OCI-LY3 (cell line): ENCODE measurements at regions not wholly inside any gene's neighbourhood (a gene's known extent, or its start where the extent isn't known, plus 50 kb on each side); places are given as distances from the start of the nearest gene placed in this dataset.
A peak's percentile ranks its signal among the peaks of the same experiment; 100 is the strongest.

ENCODE experiments used
- H2AFZ ChIP-seq: fragments of 200-600, 300-600 bp; shearing (Covaris generic); 2 replicates; pipeline ENCODE4 v1.6.0; 2014; ENCODE audit warnings: antibody characterized with exemption, low read depth, low read length
- H3K27ac ChIP-seq: fragments of 200-600, 300-600 bp; sonication (generic); 2 replicates; pipeline ENCODE4 v1.5.1; 2014; ENCODE audit warnings: mild to moderate bottlenecking, low read length, moderate library complexity, mixed read lengths
- H3K27me3 ChIP-seq: fragments of 200-600, 300-600 bp; sonication (generic); 2 replicates; pipeline ENCODE4 v1.6.1; 2014; ENCODE audit warnings: low read depth, low read length, mixed read lengths
- H3K36me3 ChIP-seq: fragments of 200-600, 300-600 bp; sonication (generic); replicated peaks from 2 replicates; pipeline ENCODE3; 2014; ENCODE audit warnings: low read depth, low read length, mixed read lengths
- H3K4me1 ChIP-seq: fragments of 300-600, 200-600 bp; sonication (generic); 2 replicates; pipeline ENCODE4 v1.6.1; 2014; ENCODE audit warnings: low read length, mixed read lengths
- H3K4me2 ChIP-seq: fragments of 200-600, 300-600 bp; sonication (generic); 2 replicates; pipeline ENCODE4 v1.6.1; 2014; ENCODE audit warnings: low read length, mixed read lengths
- H3K4me3 ChIP-seq: fragments of 300-600, 200-600 bp; sonication (generic); 2 replicates; pipeline ENCODE4 v1.5.1; 2014; ENCODE audit warnings: antibody characterized with exemption, mild to moderate bottlenecking, low read length, moderate library complexity
- H3K79me2 ChIP-seq: fragments of 300-600, 200-600 bp; shearing (Covaris generic); 2 replicates; pipeline ENCODE4 v1.6.1; 2014; ENCODE audit warnings: mild to moderate bottlenecking, low read length, mixed read lengths
- H3K9ac ChIP-seq: fragments of 300-600, 200-600 bp; shearing (Covaris generic); 2 replicates; pipeline ENCODE4 v1.6.0; 2014; ENCODE audit warnings: mild to moderate bottlenecking, low read length, moderate library complexity
- H3K9me3 ChIP-seq: fragments of 200-600, 300-600 bp; shearing (Covaris generic); 2 replicates; pipeline ENCODE4 v1.6.1; 2014; ENCODE audit warnings: low read length, mixed read lengths; ENCODE audit not compliant: insufficient read depth
- H4K20me1 ChIP-seq: fragments of 200-600, 300-600 bp; sonication (generic); 2 replicates; pipeline ENCODE4 v1.6.1; 2016; ENCODE audit warnings: low read length, mixed read lengths; ENCODE audit not compliant: insufficient read depth
- EZH2phosphoT487 ChIP-seq: fragments of 200-600 bp; shearing (Covaris generic); IDR thresholded peaks from 2 replicates; pipeline ENCODE4 v1.6.1; 2018; ENCODE audit warnings: antibody characterized with exemption, mixed run types, low read depth
- TF ChIP-seq, protein P1 (sequence below): fragments of 200-600, 300-600 bp; sonication (generic); IDR thresholded peaks from 2 replicates; pipeline ENCODE4 v1.5.1; 2014; ENCODE audit warnings: antibody characterized with exemption, low read length, low read depth

DNA sequence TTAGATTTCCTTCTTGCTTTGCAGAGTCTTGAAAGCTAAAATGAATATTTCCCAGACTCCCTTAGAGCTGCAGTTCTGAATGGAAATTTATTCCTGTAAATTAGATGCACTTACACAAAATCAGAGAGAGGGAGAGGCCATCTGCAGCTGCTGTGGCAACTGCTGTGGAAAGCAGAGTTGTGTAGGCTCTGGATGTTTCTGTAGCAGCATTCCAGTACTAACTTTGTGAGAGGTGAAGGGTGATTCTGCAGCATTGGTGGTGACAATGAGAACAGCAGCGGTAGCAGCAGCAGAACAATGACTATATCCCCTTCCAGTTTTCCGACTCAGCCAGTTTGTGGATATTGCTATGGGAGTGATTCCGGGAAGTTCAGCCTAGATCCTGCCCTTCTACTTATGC lies 433.0 kb upstream of the REG3G start:
- TF ChIP-seq, protein P1, sequence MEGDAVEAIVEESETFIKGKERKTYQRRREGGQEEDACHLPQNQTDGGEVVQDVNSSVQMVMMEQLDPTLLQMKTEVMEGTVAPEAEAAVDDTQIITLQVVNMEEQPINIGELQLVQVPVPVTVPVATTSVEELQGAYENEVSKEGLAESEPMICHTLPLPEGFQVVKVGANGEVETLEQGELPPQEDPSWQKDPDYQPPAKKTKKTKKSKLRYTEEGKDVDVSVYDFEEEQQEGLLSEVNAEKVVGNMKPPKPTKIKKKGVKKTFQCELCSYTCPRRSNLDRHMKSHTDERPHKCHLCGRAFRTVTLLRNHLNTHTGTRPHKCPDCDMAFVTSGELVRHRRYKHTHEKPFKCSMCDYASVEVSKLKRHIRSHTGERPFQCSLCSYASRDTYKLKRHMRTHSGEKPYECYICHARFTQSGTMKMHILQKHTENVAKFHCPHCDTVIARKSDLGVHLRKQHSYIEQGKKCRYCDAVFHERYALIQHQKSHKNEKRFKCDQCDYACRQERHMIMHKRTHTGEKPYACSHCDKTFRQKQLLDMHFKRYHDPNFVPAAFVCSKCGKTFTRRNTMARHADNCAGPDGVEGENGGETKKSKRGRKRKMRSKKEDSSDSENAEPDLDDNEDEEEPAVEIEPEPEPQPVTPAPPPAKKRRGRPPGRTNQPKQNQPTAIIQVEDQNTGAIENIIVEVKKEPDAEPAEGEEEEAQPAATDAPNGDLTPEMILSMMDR, result no peak
- TF ChIP-seq EZH2phosphoT487, result no peak
- Histone ChIP-seq H3K27me3 (no peaks in the 10 kb centered on the region), H3K9me3 (no peaks in the 10 kb centered on the region), H3K4me3 (no peak overlapping the region), H3K36me3 (no peaks in the 10 kb centered on the region), H2AFZ (no peak overlapping the region), H3K9ac (no peak overlapping the region), H3K27ac (no peak overlapping the region), H3K4me1 (no peaks in the 10 kb centered on the region), H3K4me2 (no peak overlapping the region), H4K20me1 (no peaks in the 10 kb centered on the region), H3K79me2 (no peaks in the 10 kb centered on the region)

DNA sequence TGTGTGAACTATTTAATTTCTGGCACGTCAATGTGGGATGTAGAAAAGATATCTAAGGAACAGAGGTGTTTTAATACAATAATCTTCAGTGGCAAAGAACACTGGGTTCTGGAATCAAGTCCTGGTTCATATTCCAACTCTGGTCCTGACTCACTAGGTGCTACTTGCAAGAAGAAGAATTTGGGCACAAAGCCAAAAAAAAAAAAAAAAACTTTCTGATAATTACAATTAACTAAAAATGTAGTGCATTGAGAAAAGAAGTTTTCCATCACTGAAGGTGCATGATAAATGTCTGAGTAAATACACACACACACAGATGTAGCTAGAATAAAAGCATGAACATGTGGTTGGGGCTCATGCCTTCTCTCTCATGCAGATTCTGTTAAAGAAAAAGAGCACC lies 424.4 kb upstream of the REG3G start:
- TF ChIP-seq, protein P1, result no peak
- TF ChIP-seq EZH2phosphoT487, result no peak
- no peak overlapping the region for H2AFZ ChIP-seq

DNA sequence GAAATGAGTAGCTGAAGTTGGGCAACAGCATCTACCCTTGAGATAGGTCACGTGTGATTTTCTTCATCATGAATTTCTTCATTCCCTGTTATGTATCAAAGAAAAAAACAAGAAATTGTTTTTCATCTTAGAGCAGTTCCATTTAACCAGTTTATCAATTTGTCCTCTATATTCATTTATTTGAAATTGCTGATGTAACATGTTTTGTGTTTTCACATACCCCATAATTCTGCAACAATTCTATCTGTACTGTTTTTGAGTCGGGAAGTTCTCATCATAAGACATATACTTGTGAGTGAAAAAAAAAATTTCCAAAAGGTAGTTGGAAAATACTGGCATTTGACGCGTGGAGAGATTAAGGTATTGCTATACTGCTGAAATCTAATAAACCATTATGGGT lies 422.6 kb upstream of the REG3G start:
- no peak overlapping the region for H3K27ac ChIP-seq
- H2AFZ ChIP-seq, result no peak overlapping the region
- no peaks in the 10 kb centered on the region for H3K79me2 ChIP-seq
- H3K4me2 ChIP-seq, result no peak overlapping the region
- H3K9me3 ChIP-seq, result no peaks in the 10 kb centered on the region
- H3K4me1 ChIP-seq, result no peaks in the 10 kb centered on the region
- H3K36me3 ChIP-seq, result no peaks in the 10 kb centered on the region
- H3K27me3 ChIP-seq, result no peaks in the 10 kb centered on the region
- H4K20me1 ChIP-seq, result no peaks in the 10 kb centered on the region
- H3K9ac ChIP-seq, result no peak overlapping the region
- no peak overlapping the region for H3K4me3 ChIP-seq
- no peak for TF ChIP-seq EZH2phosphoT487
- TF ChIP-seq, protein P1, result no peak

More for the DNA sequence above, 424.4 kb upstream of the REG3G start:
- no peak overlapping the region for H3K4me2 ChIP-seq
- H3K9me3 ChIP-seq, result no peaks in the 10 kb centered on the region
- H3K36me3 ChIP-seq, result no peaks in the 10 kb centered on the region
- H3K79me2 ChIP-seq, result no peaks in the 10 kb centered on the region
- no peaks in the 10 kb centered on the region for H3K4me1 ChIP-seq
- H3K27ac ChIP-seq, result no peak overlapping the region
- no peak overlapping the region for H3K4me3 ChIP-seq
- H3K9ac ChIP-seq, result no peak overlapping the region
- no peaks in the 10 kb centered on the region for H3K27me3 ChIP-seq
- no peaks in the 10 kb centered on the region for H4K20me1 ChIP-seq

DNA sequence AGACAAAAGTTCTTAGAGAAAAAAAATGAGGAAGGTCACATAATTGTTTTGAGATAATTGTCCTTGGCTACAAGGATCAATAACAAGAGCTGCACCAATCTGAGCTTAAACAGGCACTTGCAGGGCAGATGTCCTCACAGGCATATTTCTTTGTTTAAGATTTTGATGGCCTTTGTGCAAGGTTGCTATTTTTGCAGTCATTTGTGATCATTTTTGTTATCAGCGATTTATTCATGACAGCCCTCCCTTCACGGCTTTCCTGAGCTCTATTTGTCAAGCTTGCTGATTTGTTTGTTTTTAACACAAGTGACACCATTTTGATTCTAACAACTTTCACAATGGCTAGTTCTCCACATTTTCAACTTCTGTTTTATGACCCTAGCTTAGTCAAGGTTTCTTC lies 418.6 kb upstream of the REG3G start:
- Histone ChIP-seq H3K4me2 (no peak overlapping the region), H3K9ac (no peak overlapping the region), H3K4me1 (no peaks in the 10 kb centered on the region), H3K4me3 (no peak overlapping the region), H4K20me1 (no peaks in the 10 kb centered on the region), H3K27ac (no peak overlapping the region), H2AFZ (peak overlapping the region; percentile 34; the same call in 1 of the 2 replicates), H3K9me3 (no peaks in the 10 kb centered on the region), H3K27me3 (no peaks in the 10 kb centered on the region), H3K36me3 (no peaks in the 10 kb centered on the region), H3K79me2 (no peaks in the 10 kb centered on the region)
- TF ChIP-seq EZH2phosphoT487, result no peak
- TF ChIP-seq, protein P1, result no peak
